Heart right ventricle (tissue), 16 donors: ENCODE measurements at regions not wholly inside any gene's neighbourhood (a gene's known extent, or its start where the extent isn't known, plus 50 kb on each side); places are given as distances from the start of the nearest gene placed in this dataset.

Source experiments
- ATAC-seq, 8 donors: fragments of 200-7000 bp; cut with Tn5 transposase; one replicate each; pipeline ENCODE4 v1.9.1; 2020; ENCODE audit warnings: mild to moderate bottlenecking in 8 of 8, moderate library complexity in 8 of 8, moderate number of reproducible peaks in 1 of 8
- DNase-seq, 2 donors: peaks; one replicate each; pipeline ENCODE4 v3.0.0-alpha.2; 2020
- H3K27ac ChIP-seq, 10 donors: fragments of 200-600 bp; sonication (generic) in 2 of 10; one replicate each; pipeline versions ENCODE4 v1.5.0 to v1.8.0; 2020 to 2022; ENCODE audit warnings: mild to moderate bottlenecking in 3 of 10
- H3K27me3 ChIP-seq, 7 donors: fragments of 200-600 bp; one replicate each; pipeline ENCODE4 v1.8.0; 2021 to 2022; ENCODE audit warnings: mild to moderate bottlenecking in 2 of 7
- H3K36me3 ChIP-seq, 9 donors: fragments of 200-600 bp; sonication (generic) in 1 of 9; one replicate each; pipeline versions ENCODE4 v1.5.0 to v1.8.0; 2020 to 2022; ENCODE audit warnings: mild to moderate bottlenecking in 2 of 9
- H3K4me1 ChIP-seq, 9 donors: fragments of 200-600 bp; sonication (generic) in 1 of 9; one replicate each; pipeline versions ENCODE4 v1.5.0 to v1.8.0; 2020 to 2022; ENCODE audit warnings: mild to moderate bottlenecking in 4 of 9
- H3K4me3 ChIP-seq, 10 donors: fragments of 200-600 bp; sonication (generic) in 2 of 10; one replicate each; pipeline versions ENCODE4 v1.5.0 to v1.8.0; 2020 to 2022; ENCODE audit warnings: mild to moderate bottlenecking in 7 of 10, moderate library complexity in 2 of 10
- H3K9me3 ChIP-seq, 11 donors: fragments of 200-600 bp in 10 of 11; sonication (generic) in 2 of 11; one replicate each; pipeline versions ENCODE4 v1.5.0 to v1.8.0; 2013 to 2022; ENCODE audit warnings: mild to moderate bottlenecking in 2 of 11, control low read depth in 1 of 11, moderate library complexity in 1 of 11
- whole genome bisulfite sequencing, 2 donors: extraction: QIAGEN DNeasy Blood & Tissue Kit; methylation state at CpG; one replicate each; pipeline ENCODE4 v1.1.7; 2013; ENCODE audit warnings: inconsistent platforms in 1 of 2; 5-methylcytosine and 5-hydroxymethylcytosine counted together
- intact Hi-C, 10 donors: fragments of 100-400 bp; cut with DNase I; formaldehyde crosslinking; loops; one replicate each; pipeline versions ENCODE4 v1.11.1 to v1.14.2; 2022
- TF ChIP-seq, protein P1 (sequence below), 9 donors: fragments of 200-600 bp; sonication (generic) in 2 of 9; IDR thresholded peaks; one replicate each; pipeline versions ENCODE4 v1.5.0 to v1.8.0; 2021 to 2022; ENCODE audit warnings: antibody characterized with exemption in 9 of 9, mild to moderate bottlenecking in 5 of 9, moderate library complexity in 1 of 9
- donor health status: Arrhythmogenic right ventricular cardiomyopathy.
- donor health status: ischemic (EF 13 %, LVEDD 7.1; RV severe dilation, severe dysfunction).
- donor health status: healthy with polysubstance abuse.
- donor health status: DM: no; HTN: yes; CAD: no.
- donor health status: DM: no; HTN: no; CAD: no.
- donor health status: ischemic (EF 25% LVEDD 6.9; RV normal size, moderate dysfunction).
- donor health status: ischemic (EF 25% LVEDD 5.7; RV mildly dilated, moderate dysfunction).
- donor health status: healthy.
- donor health status: DM: yes; HTN: yes; CAD: no.
- donor health status: Ischemic cardiomyopathy.
- donor health status: ischemic (EF 35%, LVEDD 5.7; RV mildly dilated, moderate dysfunction).
- donor health status: nonischemic (EF 11% LVEDD 7.7; RV severe dilation, severe dysfunction).
- donor health status: DM: yes; HTN: yes; CAD: no.
- donor health status: PGD.
- donor health status: ischemic (EF 29% LVEDD 5.4; RV normal size, mild dysfunction).
- donor health status: nonischemic (EF 23%, LVEDD 6.1; RV moderate dilation, normal function).

DNA sequence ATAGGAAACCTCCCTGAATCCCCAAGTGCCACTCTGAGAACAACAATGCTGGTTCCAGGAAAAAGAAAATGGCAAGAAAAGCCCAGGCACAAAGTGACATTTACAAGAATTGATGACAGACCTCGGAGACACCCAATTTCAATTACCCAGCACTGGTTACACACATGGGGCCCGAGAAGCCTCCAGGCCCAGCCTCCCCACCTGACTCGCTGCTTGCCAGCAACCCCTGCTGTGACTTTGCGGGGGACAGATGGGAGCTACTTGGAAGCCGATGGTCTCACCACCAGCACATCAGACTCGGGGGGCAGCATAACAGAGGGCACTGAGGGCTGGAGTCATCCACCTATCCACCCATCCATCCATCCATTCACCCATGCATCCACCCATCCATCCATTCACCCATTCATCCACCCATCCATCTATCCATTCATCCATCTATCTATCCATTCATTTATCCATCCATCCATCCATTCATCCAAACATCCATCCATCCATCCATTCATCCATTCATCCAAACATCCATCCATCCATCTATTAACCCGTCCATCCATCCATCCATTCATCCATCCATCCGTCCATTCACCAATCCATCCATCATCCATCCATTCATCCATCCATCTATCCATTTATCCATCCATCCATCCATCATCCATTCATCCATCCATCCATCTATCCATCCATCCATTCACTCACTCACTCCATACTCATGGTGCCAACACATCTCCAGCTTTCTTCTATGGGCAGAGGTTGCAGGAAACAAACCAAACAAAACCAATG lies 567.6 kb downstream of the BRD1 start:
- ATAC-seq (no peak), DNase-seq (no peak)
- H3K4me3 ChIP-seq: no peak overlapping the region
- intact Hi-C loops: no loop called here
- no peaks in the 10 kb centered on the region for H3K9me3 ChIP-seq
- WGBS, 2 donors: 77 to 88% methylated on average over 8 of the region's 8 CpGs
- TF ChIP-seq, protein P1, sequence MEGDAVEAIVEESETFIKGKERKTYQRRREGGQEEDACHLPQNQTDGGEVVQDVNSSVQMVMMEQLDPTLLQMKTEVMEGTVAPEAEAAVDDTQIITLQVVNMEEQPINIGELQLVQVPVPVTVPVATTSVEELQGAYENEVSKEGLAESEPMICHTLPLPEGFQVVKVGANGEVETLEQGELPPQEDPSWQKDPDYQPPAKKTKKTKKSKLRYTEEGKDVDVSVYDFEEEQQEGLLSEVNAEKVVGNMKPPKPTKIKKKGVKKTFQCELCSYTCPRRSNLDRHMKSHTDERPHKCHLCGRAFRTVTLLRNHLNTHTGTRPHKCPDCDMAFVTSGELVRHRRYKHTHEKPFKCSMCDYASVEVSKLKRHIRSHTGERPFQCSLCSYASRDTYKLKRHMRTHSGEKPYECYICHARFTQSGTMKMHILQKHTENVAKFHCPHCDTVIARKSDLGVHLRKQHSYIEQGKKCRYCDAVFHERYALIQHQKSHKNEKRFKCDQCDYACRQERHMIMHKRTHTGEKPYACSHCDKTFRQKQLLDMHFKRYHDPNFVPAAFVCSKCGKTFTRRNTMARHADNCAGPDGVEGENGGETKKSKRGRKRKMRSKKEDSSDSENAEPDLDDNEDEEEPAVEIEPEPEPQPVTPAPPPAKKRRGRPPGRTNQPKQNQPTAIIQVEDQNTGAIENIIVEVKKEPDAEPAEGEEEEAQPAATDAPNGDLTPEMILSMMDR (IDR thresholded peaks at IDR 0.05): no peak
- no peaks in the 10 kb centered on the region for H3K4me1 ChIP-seq
- H3K27me3 ChIP-seq: peaks cover 0 to 10% (median 5%) of the 10 kb centered on the region in 7 donors
- H3K27ac ChIP-seq: no peak overlapping the region
- no peaks in the 10 kb centered on the region for H3K36me3 ChIP-seq

- intact Hi-C loops: no loop called here
- Histone ChIP-seq H3K4me1 (no peaks in the 10 kb centered on the region), H3K9me3 (no peaks in the 10 kb centered on the region), H3K27me3 (peaks cover 0 to 17% (median 8%) of the 10 kb centered on the region in 7 donors), H3K36me3 (no peaks in the 10 kb centered on the region), H3K4me3 (no peak overlapping the region), H3K27ac (no peak overlapping the region)
- WGBS, 2 donors: 83 to 85% methylated on average over 31 of the region's 31 CpGs
- DNase-seq (no peak), ATAC-seq (no peak)
- TF ChIP-seq, protein P1 (IDR thresholded peaks at IDR 0.05): no peak
These were observed 569.3 kb downstream of the BRD1 start for GRCh38 chr22:49258107-49259010.

DNA sequence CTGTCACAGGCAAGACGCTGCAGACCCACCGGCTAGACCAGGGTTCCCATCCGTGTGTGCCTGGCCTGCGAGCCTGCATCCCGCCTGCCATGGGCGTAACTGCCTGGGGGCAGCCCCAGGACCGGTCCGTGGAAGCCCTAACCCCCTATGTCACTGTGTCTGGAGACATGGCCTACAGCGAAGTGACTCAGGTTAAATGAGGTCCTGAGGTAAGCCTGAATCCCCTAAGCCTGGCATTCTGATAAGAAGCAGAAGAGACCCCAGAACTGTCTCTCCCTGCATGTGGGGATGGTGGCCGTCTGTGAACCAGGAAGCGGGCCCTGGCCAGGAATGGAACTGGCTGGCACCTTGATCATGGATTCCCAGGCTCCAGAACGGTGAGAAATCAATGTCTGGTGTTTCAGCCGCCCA lies 570.1 kb downstream of the BRD1 start:
- Histone ChIP-seq H3K27ac (no peak overlapping the region), H3K9me3 (no peaks in the 10 kb centered on the region), H3K4me3 (no peak overlapping the region), H3K4me1 (no peaks in the 10 kb centered on the region), H3K36me3 (no peaks in the 10 kb centered on the region), H3K27me3 (peaks cover 0 to 20% (median 8%) of the 10 kb centered on the region in 7 donors)
- 85 to 92% methylated on average over 13 of the region's 13 CpGs for WGBS, 2 donors
- intact Hi-C loops: no loop called here
- ATAC-seq (no peak), DNase-seq (no peak)
- TF ChIP-seq, protein P1 (IDR thresholded peaks at IDR 0.05): no peak

- DNase-seq: no peak
- WGBS, 2 donors: 79 to 81% methylated on average over 17 of the region's 17 CpGs
- no peaks in the 10 kb centered on the region for H3K9me3 ChIP-seq
- intact Hi-C loops: no loop called here
- no peak overlapping the region for H3K4me3 ChIP-seq
- no peaks in the 10 kb centered on the region for H3K36me3 ChIP-seq
- no peak overlapping the region for H3K27ac ChIP-seq
- no peaks in the 10 kb centered on the region for H3K4me1 ChIP-seq
- peaks cover 0 to 34% (median 13%) of the 10 kb centered on the region in 7 donors for H3K27me3 ChIP-seq
- TF ChIP-seq, protein P1 (IDR thresholded peaks at IDR 0.05): no peak
- ATAC-seq: no peak
These were observed 571.8 kb downstream of the BRD1 start for GRCh38 chr22:49255741-49256318.
